Activated CD4-positive, alpha-beta memory T cell treated with anti-CD3 and anti-CD28 coated beads, Interleukin-2, amount 10 ng/mL, durations not matched to agents 7 days and 5 days (primary cell): ENCODE measurements at regions not wholly inside any gene's neighbourhood (a gene's known extent, or its start where the extent isn't known, plus 50 kb on each side); places are given as distances from the start of the nearest gene placed in this dataset.

Experiments used
- CTCF ChIA-PET: fragments of 350-600 bp; sonication (Branson Sonifier 250); formaldehyde crosslinking; loops from one replicate; lab custom pipeline; 2021; ENCODE audit warnings: antibody characterized with exemption, inconsistent platforms; lab: Charles Lee
- POLR2A ChIA-PET: fragments of 350-600 bp; sonication (Branson Sonifier 250); formaldehyde crosslinking; loops from one replicate; lab custom pipeline; 2021; ENCODE audit warnings: antibody characterized with exemption; lab: Charles Lee
- DNase-seq: peaks from one replicate; pipeline ENCODE4 v3.0.0-alpha.2; 2020
- H3K27ac Mint-ChIP-seq: one replicate; pipeline ENCODE4 v1.8.0; 2021; ENCODE audit warnings: mild to moderate bottlenecking, mixed read lengths
- H3K27me3 Mint-ChIP-seq: one replicate; pipeline ENCODE4 v1.8.0; 2021; ENCODE audit warnings: mixed read lengths
- H3K36me3 Mint-ChIP-seq: one replicate; pipeline ENCODE4 v1.8.0; 2021; ENCODE audit warnings: low read depth, mixed read lengths
- H3K4me1 Mint-ChIP-seq: one replicate; pipeline ENCODE4 v1.8.0; 2021; ENCODE audit warnings: mixed read lengths
- H3K4me3 Mint-ChIP-seq: one replicate; pipeline ENCODE4 v1.8.0; 2021; ENCODE audit warnings: mild to moderate bottlenecking, mixed read lengths
- H3K9me3 Mint-ChIP-seq: one replicate; pipeline ENCODE4 v1.8.0; 2021; ENCODE audit warnings: mixed read lengths

DNA sequence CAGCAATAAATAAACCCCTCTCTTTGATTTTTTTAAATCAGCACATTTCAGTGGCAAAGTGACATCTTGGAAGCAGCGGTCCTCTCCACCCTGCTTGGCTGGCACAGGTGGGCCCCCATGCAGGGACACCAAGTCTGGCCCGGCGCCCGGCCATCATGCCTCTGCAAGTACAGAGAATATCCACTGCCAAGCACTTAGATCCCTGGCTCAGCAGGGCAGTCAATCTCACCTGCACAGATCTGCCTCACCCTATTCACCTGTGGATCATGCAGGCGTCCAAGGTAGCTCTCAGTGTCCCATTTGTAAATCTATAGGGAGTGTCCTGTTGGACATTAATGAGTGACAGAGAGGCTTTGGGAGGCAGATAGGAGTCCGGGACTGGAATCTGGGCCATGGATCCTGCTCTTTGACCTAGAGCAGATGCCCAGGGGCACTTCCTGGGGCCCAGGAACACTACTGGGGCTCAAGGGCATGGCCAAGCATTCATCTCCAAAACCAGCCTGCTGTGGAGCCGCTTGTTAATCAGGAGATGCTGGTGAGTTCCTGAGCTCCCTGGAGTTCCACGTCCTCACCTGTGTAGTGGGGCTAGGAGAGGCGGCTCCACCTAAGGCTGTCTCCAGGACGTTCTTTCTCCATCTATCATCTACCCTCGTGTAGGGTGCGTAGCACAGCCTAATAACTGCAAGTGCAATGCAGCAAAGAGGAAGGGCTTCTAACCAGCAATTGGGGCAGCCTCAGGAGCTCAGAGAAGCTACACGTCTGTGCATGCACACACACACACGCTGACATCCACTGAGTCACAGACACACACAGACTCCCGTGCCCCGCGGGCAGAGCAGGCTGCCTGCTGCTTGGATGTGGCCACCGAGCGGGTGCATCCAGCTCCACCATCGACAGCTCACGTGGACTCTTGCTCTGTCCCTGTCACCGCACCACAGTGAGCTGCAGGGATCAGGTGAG lies 123.6 kb downstream of the OAT start:
- H3K4me3 Mint-ChIP-seq = no peak overlapping the region
- H3K27me3 Mint-ChIP-seq = no peaks in the 10 kb centered on the region

DNA sequence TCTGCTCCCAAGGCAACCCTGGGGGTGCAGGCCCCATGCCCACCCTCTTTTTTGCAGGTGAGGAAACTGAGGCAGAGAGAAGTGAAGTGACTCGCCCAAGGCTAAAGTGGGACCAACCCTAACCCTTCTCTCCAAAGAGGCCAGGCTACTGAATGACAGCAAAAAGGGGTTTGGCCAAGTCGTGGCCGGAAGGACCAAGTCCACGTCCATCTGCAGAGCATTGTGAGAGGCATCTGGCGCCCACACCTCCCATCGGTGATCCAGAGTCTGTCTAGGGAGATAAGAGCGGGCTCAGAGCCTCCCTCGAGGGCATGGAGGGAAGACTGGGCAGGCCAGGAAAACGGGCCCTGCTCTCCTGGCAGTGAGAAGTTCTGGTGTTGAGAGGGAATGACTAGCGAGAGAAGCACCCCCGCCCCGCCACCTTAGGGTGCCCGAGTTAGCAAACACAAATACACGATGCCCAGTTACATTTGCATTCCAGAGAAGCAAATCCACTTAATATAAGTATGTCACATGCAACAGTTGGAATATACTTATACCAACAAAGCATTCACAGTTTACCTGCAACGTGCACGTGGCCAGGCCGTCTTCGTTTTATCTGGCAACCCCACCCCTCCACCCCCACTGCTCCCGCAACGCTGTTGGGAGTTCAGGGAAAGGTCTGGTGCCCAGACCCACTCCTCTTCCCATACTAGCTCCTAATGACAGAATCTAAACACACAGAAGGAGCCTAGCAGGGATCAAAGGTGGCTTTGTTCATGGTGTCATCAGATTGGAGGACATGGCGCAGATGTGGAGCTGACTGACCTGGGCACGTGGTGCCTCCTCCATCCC lies 124.9 kb downstream of the OAT start:
- CTCF ChIA-PET = no interaction called here
- Mint-ChIP-seq H3K27ac (no peak overlapping the region), H3K36me3 (no peaks in the 10 kb centered on the region), H3K4me3 (no peak overlapping the region), H3K27me3 (no peaks in the 10 kb centered on the region), H3K4me1 (no peaks in the 10 kb centered on the region), H3K9me3 (no peaks in the 10 kb centered on the region)
- POLR2A ChIA-PET = no interaction called here
- DNase-seq = no peak

More for the DNA sequence above, 123.6 kb downstream of the OAT start:
- H3K4me1 Mint-ChIP-seq = no peaks in the 10 kb centered on the region
- H3K9me3 Mint-ChIP-seq = no peaks in the 10 kb centered on the region
- CTCF ChIA-PET = interaction anchor here (1.2 kb wide), 1 partner anchor 94 kb away, joined by 7 read pairs; no protein-coding TSS in a partner anchor
- H3K36me3 Mint-ChIP-seq = no peaks in the 10 kb centered on the region
- no peak for DNase-seq
- POLR2A ChIA-PET = no interaction called here
- no peak overlapping the region for H3K27ac Mint-ChIP-seq

DNA sequence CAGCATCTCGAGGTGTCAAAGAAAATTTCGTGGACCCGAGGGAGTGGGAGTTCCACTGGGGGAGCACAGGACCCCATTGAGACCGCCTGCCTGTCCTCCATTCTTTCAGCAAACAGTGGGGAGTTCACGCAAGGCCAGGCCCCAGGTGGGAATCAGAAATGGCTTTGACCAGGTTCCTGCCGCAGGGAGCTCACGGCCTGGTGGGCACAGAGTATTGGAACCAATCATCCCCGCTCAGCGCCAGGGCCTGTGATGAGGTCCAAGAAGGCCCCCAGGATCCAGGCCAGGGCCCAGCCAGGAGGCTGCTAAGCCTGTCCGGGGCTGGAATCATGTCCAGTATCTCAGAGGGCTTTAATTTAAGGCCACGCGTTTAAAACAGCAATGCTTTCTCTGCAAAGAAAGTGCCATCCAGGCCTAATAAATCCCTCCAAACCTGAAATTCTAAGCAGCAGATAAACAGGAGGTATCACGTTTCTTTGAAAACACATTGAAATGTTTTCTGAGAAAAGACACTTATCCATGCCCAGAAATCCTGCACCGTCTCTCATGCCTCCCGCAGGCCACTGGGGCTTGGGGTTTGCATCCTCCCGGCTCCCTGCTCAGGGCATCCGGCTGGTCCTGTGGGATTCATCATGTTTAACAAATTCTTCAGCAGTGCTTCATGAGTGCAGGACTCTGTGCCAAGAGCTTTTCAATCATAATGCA lies 125.7 kb downstream of the OAT start:
- Mint-ChIP-seq H3K4me1 (no peaks in the 10 kb centered on the region), H3K4me3 (no peak overlapping the region), H3K27me3 (no peaks in the 10 kb centered on the region), H3K9me3 (no peaks in the 10 kb centered on the region), H3K27ac (no peak overlapping the region), H3K36me3 (no peaks in the 10 kb centered on the region)
- POLR2A ChIA-PET = no interaction called here
- no peak for DNase-seq
- CTCF ChIA-PET = no interaction called here

DNA sequence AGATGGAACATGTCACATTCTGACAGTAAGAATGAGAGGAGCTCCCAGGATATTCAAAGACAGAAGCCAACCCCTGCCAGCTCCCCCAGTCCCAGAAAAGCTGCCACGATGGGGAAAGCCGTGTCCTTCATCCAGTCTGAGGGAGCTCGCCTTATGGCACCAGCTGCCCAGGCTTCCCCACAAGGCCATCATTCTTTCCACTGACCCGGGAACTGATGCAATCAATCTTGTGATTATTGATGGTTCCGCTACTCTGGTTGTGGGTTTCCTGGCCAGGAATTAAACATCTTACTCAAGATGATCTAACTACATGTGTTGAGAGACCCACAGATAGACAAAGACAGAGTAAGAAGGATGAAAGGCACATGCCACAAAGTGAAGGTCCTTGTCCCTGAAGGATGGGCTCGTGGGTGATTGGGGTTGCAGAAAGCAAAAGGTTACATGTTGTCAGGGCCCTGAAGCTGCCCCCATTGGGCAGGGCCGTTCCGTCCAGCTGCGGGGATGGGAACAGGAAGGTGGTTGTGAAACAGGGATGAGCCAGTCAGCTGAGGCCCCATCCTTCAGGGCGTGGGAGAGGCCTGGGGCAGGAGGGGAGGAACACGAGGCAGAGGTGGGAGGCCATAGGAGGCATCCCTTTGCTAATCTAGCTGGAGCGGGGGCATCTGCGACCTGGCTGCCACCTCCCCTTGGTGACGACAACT lies 127.6 kb downstream of the OAT start:
- no peak overlapping the region for H3K27ac Mint-ChIP-seq
- no peak for DNase-seq
- no peaks in the 10 kb centered on the region for H3K36me3 Mint-ChIP-seq
- H3K4me3 Mint-ChIP-seq = no peak overlapping the region
- CTCF ChIA-PET = no interaction called here
- no peaks in the 10 kb centered on the region for H3K4me1 Mint-ChIP-seq
- H3K27me3 Mint-ChIP-seq = no peaks in the 10 kb centered on the region
- no peaks in the 10 kb centered on the region for H3K9me3 Mint-ChIP-seq
- POLR2A ChIA-PET = no interaction called here

DNA sequence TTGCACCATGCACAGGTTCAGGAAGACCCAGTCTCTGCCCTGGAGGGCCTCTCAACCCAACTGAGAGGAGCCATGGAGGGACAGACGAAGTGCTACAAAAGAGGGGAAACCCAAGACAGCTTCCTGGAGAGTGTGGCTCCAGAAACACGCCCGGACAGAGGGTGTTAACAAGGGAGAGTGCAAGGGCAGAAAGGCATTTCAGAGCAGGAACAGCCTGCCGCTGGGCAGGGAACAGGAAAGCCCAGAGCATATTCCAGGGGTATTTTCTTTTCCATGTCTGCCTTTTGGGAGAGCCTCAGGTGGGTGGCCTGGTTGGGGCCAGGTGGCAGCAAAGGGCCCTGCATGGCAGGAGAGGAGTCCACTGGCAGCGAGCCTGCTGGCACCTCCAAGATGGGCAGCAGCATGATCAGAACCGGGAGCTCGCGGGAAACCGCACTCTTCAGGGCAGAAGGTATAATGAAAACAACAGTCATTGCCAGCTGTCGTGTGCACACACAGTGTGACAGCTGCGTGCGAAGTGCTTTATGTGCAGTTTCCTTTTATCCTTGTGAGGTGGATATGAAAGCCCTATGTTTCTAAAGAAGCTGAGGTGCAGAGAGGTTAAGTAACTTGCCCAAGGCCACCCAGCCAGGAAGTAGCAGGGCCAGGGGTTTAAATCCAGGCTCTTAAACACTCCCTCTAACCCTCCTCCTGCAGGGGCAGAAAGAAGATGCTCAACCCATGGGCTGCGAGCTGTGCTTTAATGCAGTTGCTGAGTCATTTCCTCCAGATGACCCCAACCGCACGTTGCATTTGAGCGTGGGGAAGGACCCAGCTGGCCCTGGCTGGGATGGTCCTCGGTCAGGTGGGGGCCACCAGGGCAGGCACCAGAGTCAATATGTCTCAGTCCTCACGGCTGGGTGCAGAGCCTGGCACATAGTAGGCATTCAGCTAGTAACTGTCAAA lies 128.6 kb downstream of the OAT start:
- ChIA-PET CTCF (no interaction called here), POLR2A (no interaction called here)

DNA sequence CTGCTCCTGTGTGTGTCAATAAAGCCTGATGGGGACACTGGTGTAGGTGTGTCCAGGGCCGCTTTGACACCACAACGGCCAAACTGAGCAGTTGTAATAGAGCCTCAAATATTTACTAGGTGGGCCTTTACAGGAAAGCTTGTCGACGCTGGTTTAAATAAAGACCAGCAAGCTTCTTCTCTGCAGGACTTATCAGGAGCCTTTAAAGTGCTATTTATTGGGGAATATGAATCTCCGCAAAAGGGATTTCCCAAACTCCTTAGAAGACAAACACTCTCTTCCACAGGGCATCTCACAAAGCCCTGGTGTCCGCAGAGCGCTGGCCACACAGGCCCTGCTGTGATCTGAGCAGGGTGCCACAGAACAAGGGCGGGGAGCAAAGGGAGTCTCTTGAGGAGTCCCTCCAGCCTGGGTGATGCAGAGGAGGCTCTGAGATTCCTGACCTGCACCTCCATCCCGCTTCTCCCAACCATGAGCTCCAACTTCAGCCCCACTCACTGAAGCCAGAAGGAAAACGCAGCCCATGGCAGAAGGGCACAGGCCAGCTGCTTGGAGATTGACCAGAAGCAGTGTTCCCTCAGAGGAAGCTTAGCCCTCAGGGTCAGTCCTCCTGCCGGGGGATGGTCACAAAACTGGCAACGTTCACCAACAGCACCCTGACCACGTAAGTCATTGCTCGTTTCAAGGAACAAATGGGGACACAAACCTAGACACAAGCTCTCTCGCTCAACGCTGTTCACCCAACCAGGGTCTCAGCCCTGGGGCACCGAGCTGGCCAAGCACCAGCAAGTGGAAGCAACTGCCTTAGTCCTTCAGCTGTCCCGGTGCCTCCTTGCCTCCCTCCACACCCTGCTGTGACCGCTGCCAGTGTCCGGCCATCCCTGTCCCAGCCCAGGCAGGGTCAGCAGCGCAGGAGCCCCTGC lies 129.5 kb downstream of the OAT start:
- ChIA-PET POLR2A (no interaction called here), CTCF (interaction anchor here (2.1 kb wide), 1 partner anchor 100 kb away, joined by 5 read pairs; no protein-coding TSS in a partner anchor)
- no peak for DNase-seq
- Mint-ChIP-seq H3K27me3 (no peaks in the 10 kb centered on the region), H3K4me1 (peaks cover 2% of the 10 kb centered on the region), H3K27ac (no peak overlapping the region), H3K9me3 (no peaks in the 10 kb centered on the region), H3K36me3 (no peaks in the 10 kb centered on the region), H3K4me3 (no peak overlapping the region)

More for the DNA sequence above, 128.6 kb downstream of the OAT start:
- H3K36me3 Mint-ChIP-seq = no peaks in the 10 kb centered on the region
- no peak overlapping the region for H3K4me3 Mint-ChIP-seq
- no peaks in the 10 kb centered on the region for H3K27me3 Mint-ChIP-seq
- no peaks in the 10 kb centered on the region for H3K9me3 Mint-ChIP-seq
- DNase-seq = no peak
- H3K4me1 Mint-ChIP-seq = peaks cover 2% of the 10 kb centered on the region
- no peak overlapping the region for H3K27ac Mint-ChIP-seq

DNA sequence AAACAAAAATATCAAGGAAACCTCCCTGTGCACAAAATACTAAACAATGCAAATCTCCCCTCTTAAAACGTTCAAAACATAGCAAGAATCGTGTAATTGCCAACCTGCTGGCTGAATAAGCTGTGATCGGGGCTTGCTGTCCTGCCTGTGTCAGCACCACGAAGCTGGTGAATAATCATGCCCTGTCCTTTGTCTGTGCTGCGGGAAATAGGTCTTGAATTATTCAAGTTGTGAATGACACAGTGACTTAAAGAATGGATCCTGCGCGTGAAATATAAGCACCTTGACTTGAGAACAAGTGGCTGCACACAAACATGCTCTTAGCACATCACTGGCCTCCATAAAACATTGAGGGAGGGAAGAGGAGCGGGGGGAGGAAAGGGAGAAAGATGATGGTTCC lies 130.2 kb downstream of the OAT start:
- POLR2A ChIA-PET = no interaction called here
- no peaks in the 10 kb centered on the region for H3K27me3 Mint-ChIP-seq
- H3K4me3 Mint-ChIP-seq = no peak overlapping the region
- peaks cover 2% of the 10 kb centered on the region for H3K4me1 Mint-ChIP-seq
- H3K9me3 Mint-ChIP-seq = no peaks in the 10 kb centered on the region
- DNase-seq = no peak
- CTCF ChIA-PET = interaction anchor here (2.1 kb wide), 1 partner anchor 100 kb away, joined by 5 read pairs; no protein-coding TSS in a partner anchor
- no peaks in the 10 kb centered on the region for H3K36me3 Mint-ChIP-seq
- no peak overlapping the region for H3K27ac Mint-ChIP-seq

DNA sequence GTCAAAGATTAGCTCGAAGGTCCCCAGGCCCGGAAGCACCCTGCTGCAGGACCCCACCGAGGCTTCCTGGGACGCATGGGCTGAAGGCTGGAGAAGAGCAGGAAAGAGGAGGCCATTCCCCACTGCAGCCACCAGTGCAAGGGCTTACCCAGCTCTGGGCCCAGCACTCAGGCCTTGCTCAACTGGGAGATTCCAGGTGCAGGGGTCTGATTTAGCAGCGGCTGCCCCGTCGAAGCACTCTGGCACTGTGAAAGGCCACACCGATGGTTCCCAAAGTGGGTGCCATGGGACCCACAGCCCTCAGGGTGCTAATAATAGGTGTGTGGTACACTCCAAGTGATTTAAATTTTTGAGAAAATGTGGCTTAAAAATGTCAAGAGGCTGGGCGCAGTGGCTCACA lies 130.9 kb downstream of the OAT start:
- H3K27ac Mint-ChIP-seq = no peak overlapping the region
- H3K4me3 Mint-ChIP-seq = no peak overlapping the region
- no peaks in the 10 kb centered on the region for H3K36me3 Mint-ChIP-seq
- peaks cover 2% of the 10 kb centered on the region for H3K4me1 Mint-ChIP-seq
- no peaks in the 10 kb centered on the region for H3K27me3 Mint-ChIP-seq
- DNase-seq = no peak
- no peaks in the 10 kb centered on the region for H3K9me3 Mint-ChIP-seq
- ChIA-PET CTCF (interaction anchor here (2.1 kb wide), 1 partner anchor 101 kb away, joined by 5 read pairs; no protein-coding TSS in a partner anchor), POLR2A (no interaction called here)

DNA sequence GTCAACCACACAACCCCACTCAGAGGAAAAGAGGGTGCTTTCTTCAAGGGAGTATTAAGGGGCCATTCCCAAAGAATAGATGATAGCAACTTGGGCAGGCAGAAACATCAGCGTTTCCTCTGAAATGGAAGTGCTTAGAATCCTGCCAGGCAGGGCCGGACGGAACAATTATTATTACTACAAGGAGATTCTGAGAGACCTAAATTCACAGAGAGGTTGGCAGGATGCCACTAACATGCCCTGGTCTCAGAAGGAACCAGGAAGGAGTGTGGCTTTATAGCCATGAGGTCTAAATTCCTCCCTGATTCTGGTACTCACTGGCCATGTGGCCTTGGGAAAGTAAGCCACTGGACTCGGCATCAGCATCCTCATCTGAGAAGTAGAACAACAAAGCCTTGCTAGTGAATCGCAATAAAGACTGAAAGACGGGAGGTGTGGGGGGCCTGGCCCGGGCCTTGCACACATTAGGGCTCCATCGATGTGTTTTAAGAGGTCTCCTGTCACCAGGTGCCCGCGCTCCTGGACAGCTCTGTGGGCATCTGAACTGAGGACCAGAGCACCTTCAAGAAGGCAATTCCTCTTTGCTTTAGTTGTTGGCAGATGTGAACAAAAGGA lies 131.5 kb downstream of the OAT start:
- Mint-ChIP-seq H3K27me3 (no peaks in the 10 kb centered on the region), H3K9me3 (no peaks in the 10 kb centered on the region), H3K4me3 (no peak overlapping the region), H3K4me1 (peaks cover 2% of the 10 kb centered on the region), H3K36me3 (no peaks in the 10 kb centered on the region), H3K27ac (no peak overlapping the region)
- ChIA-PET CTCF (interaction anchor here (2.1 kb wide), 1 partner anchor 102 kb away, joined by 5 read pairs; no protein-coding TSS in a partner anchor), POLR2A (no interaction called here)
- DNase-seq = no peak

DNA sequence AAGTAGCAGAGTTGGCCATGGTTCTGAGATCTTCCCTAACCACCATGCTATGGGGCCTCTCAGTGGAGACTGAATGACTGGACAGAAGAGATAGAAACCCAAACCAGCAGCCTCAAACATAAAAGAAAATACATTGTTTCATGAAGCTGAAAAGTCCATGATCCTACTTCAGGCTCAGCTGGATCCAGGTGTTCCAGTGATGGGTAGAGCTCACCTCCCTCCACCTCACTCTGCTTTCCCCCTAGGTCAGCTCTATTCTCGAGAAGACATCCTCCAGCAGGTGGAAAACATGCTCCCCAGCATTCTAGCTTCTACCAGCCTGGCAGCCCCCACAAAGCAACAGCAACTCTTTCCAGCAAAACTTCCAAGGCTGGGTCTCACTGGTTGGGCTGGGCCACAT lies 132.1 kb downstream of the OAT start:
- Mint-ChIP-seq H3K36me3 (no peaks in the 10 kb centered on the region), H3K4me1 (peaks cover 2% of the 10 kb centered on the region), H3K9me3 (no peaks in the 10 kb centered on the region), H3K4me3 (no peak overlapping the region), H3K27ac (no peak overlapping the region), H3K27me3 (no peaks in the 10 kb centered on the region)
- ChIA-PET CTCF (no interaction called here), POLR2A (no interaction called here)
- DNase-seq = no peak
